ENCODE measurements at regions not wholly inside any gene's neighbourhood (a gene's known extent, or its start where the extent isn't known, plus 50 kb on each side); places are given as distances from the start of the nearest gene placed in this dataset.

GRCh38 chr12:60419986-60420385, 824.2 kb downstream of the SLC16A7 start:
- no peak for TF ChIP-seq CTCF (IDR thresholded peaks at IDR 0.05)
- no peak for TF ChIP-seq POLR2A (IDR thresholded peaks at IDR 0.05)
- TF ChIP-seq POLR2AphosphoS5 (IDR thresholded peaks at IDR 0.05): no peak

Measured in prostate gland (tissue), 2 donors.